Suppressor macrophage (primary cell): ENCODE measurements at regions not wholly inside any gene's neighbourhood (a gene's known extent, or its start where the extent isn't known, plus 50 kb on each side); places are given as distances from the start of the nearest gene placed in this dataset.

Experiments used
- DNase-seq, 4 experiments: peaks; one replicate each; pipeline ENCODE4 v3.0.0-alpha.2; 2020 to 2022

- DNase-seq = no peak
These were observed 916.6 kb upstream of the CELF2 start for GRCh38 chr10:10101106-10101505.

DNA sequence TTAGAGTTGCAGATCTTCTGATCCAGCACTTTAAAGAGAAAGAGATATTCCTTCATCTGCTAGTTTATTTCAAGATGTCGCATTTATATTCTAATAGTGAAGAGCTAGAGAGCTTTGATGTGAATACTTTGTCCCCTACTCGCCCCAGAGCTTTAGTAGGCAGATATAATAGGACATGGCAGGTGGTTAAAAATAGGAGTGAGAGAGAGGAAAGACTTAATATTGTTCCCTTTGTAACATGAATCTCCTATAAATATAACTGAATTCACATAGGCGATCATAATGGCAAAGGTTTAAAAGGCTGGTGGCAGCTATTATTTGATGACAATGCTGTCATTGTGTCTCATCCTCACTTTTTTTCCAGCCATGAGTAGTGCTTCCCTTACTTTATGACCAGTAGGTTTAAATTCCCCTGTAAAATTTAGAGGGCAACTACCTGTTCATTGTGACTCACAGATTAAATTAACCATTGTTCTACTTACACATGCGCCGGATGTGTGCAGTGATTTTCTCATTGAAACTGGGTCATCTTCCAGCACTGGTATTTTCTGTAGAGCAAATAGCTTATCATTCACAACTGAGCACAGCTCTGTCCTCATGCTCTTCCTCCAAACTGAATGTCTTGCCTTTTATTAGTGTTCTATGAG is 906.7 kb upstream of the CELF2 start:
- no peak for DNase-seq

- DNase-seq = no peak
These were observed 899.5 kb upstream of the CELF2 start for GRCh38 chr10:10118131-10118530.

DNA sequence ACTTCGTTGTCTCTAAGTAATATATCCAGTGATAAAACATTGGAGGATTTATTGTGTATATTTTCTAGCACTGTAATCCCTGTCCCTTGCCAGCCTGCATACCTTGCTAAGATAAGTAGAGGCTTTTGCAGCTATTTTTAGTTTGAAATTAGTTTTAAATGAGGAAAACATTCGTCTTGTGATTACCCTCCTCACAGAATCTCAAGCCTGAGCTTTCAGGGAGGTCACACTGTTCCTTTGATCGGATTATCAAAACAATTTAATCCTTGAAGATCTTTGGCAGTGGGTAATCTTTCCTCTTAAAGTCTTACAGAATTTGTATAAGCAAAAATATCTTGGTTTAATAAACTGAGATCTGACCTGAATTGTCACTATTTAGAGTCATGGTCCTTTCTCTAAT is 897.0 kb upstream of the CELF2 start:
- no peak for DNase-seq

GRCh38 chr10:10125676-10126075 is 892.0 kb upstream of the CELF2 start:
- peak in 3 of 4 experiments; percentile 6 to 22 (median 9) for DNase-seq

DNA sequence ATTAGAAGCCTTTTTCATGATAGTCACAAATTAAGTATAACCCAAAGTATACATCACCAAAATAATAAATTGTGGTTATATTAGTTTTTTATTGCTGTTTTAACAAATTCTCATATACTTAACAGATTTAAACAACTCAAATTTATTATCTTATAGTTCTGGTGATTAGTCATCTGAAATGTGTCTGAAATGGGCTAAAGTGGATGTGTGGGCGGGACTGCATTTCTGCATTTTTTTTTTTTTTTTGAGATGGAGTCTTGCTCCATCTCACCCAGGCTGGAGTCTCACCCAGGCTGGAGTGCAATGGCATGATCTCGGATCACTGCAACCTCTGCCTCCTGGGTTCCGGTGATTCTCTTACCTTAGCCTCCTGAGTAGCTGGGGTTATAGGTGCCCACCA is 891.5 kb upstream of the CELF2 start:
- DNase-seq = peak; percentile 48 to 73 (median 70)

DNA sequence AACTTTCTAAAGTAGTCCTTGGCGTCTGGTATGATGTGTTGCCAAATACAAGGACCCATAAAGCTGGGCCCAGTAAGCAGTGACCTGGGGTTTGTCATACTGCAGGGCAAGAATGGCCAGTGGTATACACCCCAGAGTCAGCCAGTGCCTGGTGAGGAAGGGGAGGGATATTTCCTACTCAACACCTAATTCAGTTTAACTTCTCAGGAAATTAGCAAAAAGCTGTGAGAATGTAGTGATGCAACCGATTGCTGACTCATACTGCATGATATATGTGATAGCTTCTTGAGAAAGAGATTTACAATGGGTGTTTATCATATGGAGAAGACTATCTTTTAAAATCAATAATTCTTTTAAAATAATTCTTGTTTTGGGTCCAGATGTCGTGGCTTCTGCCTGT is 889.3 kb upstream of the CELF2 start:
- DNase-seq = peak; percentile 19 to 49 (median 24)

DNA sequence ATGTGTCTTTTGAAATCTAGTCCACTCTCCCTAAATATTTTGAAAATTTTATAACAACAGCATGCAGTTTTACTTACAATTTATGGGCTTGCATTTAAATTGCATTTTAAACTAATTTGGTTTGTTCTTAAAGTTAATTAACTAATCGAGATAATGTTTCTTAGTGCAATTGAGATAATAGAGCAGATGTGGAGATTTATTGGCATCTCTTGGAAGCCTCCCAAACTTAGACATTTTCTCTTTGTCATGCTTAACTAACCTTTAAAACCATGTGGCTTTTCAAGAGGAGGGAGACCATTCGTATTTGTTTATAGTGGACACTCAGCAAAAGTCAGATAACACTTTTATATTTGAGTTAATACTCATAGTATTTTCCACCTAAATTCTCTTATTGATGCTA is 887.0 kb upstream of the CELF2 start:
- DNase-seq = no peak

DNA sequence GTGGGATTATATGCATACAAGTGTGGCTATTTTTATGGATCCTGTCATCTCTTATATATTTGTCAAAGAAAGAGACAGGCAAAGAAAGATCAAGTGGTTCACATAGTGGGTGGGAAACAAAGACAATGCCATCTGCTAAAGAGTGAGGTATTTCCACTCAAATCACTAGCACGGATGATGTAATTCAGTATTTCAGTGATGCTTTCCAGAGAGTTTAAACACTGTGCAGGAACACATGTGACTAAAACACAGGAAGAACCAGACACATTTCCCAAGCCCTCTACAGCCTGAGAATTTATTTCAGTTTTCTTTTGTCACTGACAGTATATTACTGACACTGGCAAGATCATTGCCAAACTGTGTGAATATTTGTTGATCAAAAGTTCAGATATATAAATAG is 885.7 kb upstream of the CELF2 start:
- peak in 3 of 4 experiments; percentile 3 to 12 (median 5) for DNase-seq

DNA sequence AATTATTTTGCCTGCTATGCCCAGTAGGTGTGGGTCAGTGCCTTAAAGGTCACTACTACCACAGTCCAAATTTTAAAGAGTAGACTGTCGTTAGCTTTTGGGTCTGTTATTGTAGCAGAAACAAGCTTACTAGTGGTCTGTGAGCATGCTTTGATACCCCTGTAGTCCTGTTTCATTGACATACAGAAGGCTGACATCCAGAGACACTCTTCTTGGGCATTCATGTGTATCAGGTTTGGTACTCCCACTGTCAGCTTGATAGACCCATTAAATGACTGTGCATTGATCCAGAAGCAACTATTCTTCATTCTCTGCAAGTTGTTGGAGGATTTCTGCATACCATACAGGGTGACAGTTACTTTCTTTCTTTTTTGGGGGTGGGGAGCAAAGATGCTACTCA is 884.4 kb upstream of the CELF2 start:
- DNase-seq = no peak

GRCh38 chr10:10138685-10139084 is 879.0 kb upstream of the CELF2 start:
- DNase-seq = peak in 2 of 4 experiments; percentile 5 to 15

- DNase-seq = no peak
These were observed 875.8 kb upstream of the CELF2 start for GRCh38 chr10:10141782-10142382.

GRCh38 chr10:10146604-10147003 is 871.1 kb upstream of the CELF2 start:
- DNase-seq = no peak

GRCh38 chr10:10149899-10150298 is 867.8 kb upstream of the CELF2 start:
- DNase-seq = no peak

DNA sequence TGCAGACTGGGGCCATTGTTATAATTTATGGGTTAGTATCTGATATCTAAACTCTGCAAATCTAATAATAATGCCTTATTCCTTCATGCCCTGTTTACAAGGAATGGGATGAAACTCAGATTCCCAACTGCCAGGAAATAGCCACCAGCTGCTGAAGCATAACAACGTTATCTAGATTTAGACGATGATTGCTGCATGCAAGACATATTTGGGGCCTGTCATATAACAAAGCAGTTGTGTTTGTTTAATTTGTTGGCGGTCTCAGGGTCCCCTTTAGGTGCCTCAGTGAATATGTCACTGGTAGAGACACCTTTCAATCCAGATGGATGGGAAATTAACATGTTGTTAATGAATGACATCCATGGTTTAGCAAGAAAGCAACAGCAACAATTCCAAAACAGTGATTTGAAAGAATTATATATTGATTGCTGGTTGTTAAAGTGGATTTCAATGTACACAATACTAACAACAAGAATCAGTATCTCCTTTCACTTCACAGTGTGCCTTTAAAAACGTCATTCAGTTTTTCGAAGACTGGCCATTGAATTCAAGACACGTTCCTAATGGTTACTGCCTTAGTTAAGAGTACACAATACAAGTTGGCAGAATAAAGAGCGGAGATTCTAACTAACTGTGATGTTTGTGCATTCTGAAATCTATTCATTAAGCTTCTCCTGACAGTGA is 860.6 kb upstream of the CELF2 start:
- DNase-seq = no peak

DNA sequence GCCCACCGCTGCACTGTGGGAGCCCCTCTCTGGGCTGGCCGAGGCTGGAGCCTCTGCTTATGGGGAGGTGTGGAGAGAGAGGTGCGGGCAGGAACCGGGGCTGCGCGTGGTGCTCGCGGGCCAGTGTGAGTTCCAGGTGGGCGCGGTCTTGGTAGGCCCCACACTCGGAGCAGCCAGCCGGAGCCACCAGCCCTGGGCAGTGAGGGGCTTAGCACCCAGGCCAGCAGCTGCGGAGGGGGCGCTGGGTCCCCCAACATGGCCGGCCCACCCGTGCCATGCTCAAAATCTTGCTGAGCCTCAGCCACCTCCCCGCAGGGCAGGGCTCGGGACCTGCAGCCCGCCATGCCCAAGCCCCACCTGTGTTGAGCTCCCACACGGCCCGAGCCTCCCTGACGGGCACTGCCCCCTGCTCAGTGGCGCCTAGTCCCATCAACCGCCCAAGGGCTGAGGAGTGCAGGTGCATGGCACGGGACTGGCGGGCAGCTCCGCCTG is 856.8 kb upstream of the CELF2 start:
- no peak for DNase-seq

DNA sequence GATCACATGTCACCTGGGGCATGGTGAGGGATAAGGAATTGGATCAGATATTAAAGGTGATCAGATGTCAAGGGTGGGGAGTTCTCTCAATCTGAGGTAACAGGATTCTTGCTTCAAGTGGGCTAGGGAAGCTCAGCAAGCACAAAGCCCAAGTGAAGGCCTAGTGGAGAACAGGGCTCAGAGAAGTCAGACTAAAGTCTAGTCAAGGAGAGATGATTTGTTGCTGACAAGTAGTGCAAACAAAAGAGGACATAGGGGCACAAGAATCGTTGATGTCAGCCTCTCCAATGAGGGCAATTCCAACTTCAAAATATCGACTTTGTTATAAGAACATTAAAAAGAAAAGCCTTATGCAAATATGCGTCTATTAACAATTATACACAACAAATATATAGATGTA is 852.8 kb upstream of the CELF2 start:
- no peak for DNase-seq

DNA sequence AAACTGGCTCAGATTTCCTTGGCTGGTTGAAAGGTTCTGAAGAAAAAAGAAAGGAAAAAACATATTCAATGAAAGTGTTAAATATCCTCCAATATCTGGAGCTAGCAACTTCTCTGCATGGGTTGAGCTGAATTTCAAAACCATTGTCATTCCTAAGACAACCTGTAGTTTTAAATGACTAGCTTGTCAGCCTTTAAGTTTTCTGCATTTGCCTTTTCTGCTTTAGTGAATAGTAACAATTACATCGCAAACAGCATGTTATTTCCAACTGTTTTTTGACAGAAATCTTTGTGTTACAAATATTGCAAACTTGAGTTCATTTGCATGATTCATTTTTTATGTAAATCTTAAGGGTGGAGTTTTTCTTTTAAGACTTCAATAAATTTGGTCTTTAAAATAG is 852.3 kb upstream of the CELF2 start:
- DNase-seq = no peak

- no peak for DNase-seq
These were observed 839.2 kb upstream of the CELF2 start for GRCh38 chr10:10178476-10178875.

GRCh38 chr10:10193848-10194247 is 823.8 kb upstream of the CELF2 start:
- DNase-seq = no peak

- DNase-seq = no peak
These were observed 821.0 kb upstream of the CELF2 start for GRCh38 chr10:10196701-10197100.

DNA sequence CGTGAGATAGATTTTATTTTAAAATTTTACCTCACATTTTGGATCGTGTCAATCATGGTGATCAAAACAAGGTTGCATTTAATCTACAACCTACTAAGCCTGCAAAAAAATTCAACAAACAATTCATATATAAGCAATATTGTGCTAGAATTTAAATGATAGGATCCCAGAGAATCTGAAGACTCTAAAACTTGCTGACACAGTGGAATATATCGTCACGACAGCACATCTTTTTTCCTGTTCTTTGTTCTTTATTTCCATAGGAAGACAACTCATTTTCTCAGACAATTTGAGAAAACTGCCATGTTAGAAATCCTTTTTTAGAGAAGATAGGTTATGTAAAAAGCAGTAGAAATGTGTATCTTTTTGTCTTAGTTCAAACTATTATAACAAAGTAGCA is 820.2 kb upstream of the CELF2 start:
- DNase-seq = no peak

GRCh38 chr10:10198363-10198762 is 819.3 kb upstream of the CELF2 start:
- no peak for DNase-seq

DNA sequence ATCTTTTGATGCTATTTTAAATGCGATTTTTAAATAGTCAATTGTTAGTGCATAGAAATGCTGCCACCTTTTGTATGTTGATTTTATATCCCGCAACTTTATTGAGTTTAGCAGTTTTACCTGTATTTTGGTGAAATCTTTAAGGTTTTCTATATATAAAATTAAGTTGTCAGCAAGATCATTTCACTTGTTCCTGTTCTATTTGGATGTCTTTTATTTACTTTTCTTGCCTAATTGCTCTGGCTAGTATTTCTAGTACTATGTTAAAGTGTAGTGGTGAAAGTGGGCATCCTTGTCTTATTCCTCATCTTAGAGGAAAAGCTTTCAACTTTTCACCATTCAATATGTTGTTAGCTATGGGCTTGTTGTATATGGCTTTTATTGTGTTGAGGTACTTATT is 813.3 kb upstream of the CELF2 start:
- DNase-seq = no peak
